ENCODE measurements at regions not wholly inside any gene's neighbourhood (a gene's known extent, or its start where the extent isn't known, plus 50 kb on each side); places are given as distances from the start of the nearest gene placed in this dataset.
"Not testable (repeated sequence)": the region's sequence is repeated elsewhere in the genome, so short reads cannot be mapped to it uniquely, and the experiment has no call there.

DNA sequence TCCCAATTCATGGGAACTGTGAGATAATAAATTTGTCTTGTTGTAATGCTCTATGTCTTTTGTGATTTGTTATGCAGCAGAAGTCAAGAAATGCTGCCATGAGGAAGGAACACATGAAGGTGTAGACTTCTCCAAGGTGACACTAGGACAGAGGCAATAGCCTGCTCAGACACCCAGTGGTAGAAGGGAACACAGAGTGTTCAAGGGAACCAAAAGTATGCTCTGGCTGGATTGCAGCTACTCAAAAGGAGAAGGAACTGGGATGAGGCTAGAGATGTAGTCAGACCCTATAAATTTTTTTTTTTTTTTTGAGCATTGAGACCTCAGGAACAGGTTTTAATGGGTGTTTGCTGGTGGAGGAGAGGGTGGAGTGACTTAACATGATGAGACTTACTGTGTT lies 232.5 kb downstream of the PARP8 start:
- no peak for ATAC-seq (ENCODE audit: low FRiP score)
- TF ChIP-seq, protein P1, sequence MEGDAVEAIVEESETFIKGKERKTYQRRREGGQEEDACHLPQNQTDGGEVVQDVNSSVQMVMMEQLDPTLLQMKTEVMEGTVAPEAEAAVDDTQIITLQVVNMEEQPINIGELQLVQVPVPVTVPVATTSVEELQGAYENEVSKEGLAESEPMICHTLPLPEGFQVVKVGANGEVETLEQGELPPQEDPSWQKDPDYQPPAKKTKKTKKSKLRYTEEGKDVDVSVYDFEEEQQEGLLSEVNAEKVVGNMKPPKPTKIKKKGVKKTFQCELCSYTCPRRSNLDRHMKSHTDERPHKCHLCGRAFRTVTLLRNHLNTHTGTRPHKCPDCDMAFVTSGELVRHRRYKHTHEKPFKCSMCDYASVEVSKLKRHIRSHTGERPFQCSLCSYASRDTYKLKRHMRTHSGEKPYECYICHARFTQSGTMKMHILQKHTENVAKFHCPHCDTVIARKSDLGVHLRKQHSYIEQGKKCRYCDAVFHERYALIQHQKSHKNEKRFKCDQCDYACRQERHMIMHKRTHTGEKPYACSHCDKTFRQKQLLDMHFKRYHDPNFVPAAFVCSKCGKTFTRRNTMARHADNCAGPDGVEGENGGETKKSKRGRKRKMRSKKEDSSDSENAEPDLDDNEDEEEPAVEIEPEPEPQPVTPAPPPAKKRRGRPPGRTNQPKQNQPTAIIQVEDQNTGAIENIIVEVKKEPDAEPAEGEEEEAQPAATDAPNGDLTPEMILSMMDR (IDR thresholded peaks at IDR 0.05), result no peak

DNA sequence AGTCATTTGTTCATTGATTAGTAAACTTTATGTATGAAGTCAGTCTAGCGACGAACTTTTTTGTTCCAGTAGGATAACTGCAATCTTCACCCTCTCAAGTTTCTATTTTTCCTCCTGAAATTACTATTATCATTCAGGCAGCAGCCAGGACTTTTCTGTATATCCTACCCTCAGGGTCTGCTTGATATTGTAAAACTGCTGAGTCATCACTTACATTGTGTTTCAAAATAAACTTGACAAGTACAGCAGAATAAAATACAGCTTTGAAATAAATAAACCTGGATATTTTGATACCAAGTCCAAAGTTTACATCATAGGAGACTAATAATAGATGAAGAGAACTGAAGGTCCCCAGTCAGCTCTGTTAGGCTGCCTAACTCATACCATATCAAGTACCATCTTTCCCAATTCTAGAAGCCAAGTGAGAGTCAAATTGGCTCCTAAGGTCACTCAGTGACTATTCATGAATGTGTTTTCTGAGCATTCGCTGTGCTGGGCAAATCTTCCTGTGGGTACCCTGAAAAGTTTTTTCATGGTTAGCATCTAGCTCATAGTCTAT lies 234.6 kb downstream of the PARP8 start:
- ATAC-seq (ENCODE audit: low FRiP score), result no peak
- TF ChIP-seq, protein P1 (IDR thresholded peaks at IDR 0.05), result no peak
- no peak for DNase-seq (ENCODE audit: low spot score)

More for the DNA sequence above, 232.5 kb downstream of the PARP8 start:
- no peak for DNase-seq (ENCODE audit: low spot score)

DNA sequence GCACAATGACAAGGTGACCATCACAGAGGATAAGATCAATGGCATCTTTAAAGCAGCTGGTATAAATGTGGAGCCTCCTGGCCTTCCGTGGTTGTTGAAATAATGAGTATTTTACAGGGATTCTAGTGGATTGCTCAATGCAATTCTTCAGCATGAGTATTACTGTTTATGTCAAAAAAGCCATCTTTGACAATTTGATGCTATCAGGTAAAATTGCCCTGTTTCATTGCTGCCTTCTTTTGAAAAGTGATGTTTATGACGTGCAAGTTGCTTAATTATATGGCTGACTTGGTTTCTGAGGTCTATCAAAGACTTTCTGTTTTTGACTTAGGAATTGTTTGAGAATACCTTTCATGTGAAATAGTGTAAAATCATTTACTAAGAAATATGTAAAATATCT lies 237.2 kb downstream of the PARP8 start:
- TF ChIP-seq, protein P1 (IDR thresholded peaks at IDR 0.05), result no peak
- ATAC-seq (ENCODE audit: low FRiP score), result no peak

DNA sequence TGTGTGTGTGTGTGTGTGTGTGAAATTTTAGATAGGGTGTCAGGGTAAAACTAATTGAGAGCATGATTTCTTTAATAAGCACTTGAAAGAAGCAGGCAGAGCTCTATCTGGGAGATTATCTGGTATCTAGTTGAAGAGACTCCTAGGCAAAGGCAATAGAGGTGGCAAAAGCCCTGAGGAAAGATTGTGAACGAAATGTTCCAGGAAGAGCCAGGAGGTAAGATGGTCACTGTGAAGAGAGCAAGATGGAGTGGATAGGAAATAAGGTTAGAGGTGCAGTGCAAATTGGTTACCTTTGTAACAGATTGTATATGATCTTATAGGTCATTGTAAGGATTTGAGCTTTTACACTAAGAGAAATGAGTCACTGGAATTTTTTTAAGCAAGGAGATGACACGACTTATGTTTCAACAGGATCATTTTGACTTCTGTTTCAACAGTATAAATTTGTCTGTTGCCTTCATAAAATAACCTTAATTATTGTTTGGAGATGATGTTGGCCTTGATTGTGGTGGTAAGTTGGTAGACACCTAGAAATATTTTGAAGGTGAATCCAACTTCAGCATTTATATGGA lies 239.6 kb downstream of the PARP8 start:
- DNase-seq (ENCODE audit: low spot score), result no peak
- TF ChIP-seq, protein P1 (IDR thresholded peaks at IDR 0.05), result no peak
- ATAC-seq (ENCODE audit: low FRiP score), result no peak

More for the DNA sequence above, 237.2 kb downstream of the PARP8 start:
- DNase-seq (ENCODE audit: low spot score), result no peak

DNA sequence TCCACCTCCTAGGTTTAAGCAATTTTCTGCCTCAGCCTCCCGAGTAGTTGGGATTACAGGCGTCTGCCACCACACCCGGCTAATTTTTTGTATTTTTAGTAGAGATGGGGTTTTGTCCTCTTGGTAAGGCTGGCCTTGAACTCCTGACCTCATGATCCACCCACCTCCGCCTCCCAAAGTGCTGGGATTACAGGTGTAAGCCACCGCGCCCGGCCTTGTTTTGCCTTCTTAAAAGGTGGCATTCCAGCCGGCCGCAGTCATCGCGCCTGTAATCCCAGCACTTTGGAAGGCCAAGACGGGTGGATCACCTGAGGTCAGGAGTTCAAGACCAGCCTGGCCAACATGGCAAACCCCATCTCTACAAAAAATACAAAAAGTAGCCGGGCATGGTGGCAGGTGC lies 253.7 kb downstream of the PARP8 start:
- ATAC-seq (ENCODE audit: low FRiP score), result not testable (repeated sequence)

DNA sequence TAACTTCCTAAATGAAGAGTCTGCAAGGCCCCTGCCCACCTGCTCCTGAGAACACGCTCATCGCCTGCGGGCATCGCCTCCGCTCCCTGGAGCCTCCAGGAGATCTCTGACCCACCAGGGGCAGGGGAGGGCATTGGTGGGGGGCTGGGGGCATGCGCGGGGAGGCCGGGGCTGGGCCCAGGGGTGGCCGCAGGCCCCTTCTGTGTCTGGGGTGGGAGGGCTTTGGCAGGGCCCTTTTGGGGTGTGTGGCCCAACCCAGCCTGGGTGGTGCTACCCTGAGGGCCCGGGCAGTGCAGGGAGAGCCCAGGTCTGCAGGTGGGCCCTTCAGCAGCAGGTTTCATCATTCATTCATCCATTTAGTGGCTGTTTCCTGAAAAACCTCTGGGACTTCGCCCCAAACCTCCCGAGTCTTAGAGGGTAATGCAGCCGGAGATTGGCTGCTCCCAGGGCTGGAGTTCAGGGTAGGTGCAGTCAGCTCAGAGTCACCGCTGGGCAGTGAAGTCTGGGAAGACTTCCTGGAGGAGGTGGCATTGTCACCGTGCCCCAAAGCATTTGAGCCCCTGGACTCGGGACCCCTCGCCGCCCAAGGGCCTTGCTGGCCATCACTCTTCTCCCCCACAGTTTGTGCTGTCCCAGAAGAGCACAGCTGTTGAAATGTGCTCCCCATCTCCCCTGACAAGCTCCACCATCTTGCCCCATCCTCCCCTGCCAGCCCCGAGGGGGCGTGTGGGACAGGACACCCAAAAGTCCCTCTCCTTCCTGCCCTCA lies 255.1 kb downstream of the PARP8 start:
- ATAC-seq (ENCODE audit: low FRiP score) (no peak), DNase-seq (ENCODE audit: low spot score) (no peak)
- TF ChIP-seq, protein P1 (IDR thresholded peaks at IDR 0.05), result no peak

More for the DNA sequence above, 253.7 kb downstream of the PARP8 start:
- DNase-seq (ENCODE audit: low spot score), result not testable (repeated sequence)

DNA sequence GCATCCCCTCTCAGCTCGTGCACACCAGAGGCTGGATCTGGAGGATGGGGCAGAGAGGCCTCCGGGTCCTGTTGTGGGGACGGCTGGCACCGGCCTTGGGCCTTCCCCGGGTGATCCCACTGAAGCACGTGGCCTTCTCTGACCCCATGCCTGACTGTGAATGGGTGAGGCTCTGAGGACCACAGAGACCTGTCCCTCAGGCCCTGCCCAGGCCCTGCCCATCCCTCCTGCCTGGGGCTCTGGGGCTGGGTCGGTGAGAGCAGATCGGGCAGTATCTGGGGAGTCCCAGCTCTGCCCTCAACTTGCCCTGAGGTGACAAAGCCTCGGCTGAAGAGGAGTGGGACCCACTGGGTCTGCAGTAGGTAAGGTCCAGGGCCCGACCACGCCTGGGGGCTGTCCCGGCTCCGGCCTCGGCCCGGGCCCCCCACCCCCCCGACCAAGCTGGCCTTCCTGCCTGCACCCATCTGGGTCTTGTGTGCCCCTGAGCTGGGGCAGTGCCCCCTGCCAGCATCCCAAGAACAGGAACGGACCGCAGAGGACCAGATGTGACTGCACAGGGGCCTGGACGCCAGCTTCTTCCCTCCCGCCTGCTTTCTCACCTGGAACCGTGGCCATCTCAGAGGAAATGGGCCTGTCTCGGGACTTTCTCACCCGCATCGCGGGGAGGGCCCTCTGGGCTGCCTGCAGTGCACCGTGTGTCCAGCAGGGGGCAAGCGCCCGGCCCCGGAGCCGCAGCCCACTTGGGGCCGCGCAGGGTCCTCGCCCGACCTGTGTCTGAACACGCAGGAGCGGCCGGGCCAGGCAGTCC lies 255.9 kb downstream of the PARP8 start:
- ATAC-seq (ENCODE audit: low FRiP score); DNase-seq (ENCODE audit: low spot score): not testable (repeated sequence)
